HG03521 (cell line): ENCODE measurements at regions not wholly inside any gene's neighbourhood (a gene's known extent, or its start where the extent isn't known, plus 50 kb on each side); places are given as distances from the start of the nearest gene placed in this dataset.
"Not testable (repeated sequence)": the region's sequence is repeated elsewhere in the genome, so short reads cannot be mapped to it uniquely, and the experiment has no call there.

ENCODE experiments used
- ATAC-seq: cut with Tn5 transposase; IDR thresholded peaks from one replicate; pipeline ENCODE4 v1.9.1; 2021; ENCODE audit warnings: mild to moderate bottlenecking, moderate library complexity; ENCODE audit not compliant: unreplicated experiment

DNA sequence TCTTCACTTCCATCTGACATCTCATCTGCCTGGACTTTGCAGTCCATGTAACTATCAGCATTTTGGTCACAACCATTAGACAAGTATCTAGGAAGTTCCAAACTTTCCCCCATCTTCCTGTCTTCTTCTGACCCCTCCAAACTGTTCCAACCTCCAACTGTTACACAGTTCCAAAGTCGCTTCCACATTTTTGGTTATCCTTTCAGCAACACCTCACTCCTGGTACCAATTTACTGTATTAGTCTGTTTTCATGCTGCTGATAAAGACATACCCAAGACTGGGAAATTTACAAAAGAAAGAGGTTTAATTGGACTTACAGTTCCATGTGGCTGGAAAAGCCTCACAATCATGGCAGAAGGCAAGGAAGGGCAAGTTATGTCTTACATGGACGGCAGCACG, 143.4 kb upstream of the OR4E1 start:
- not testable (repeated sequence) for ATAC-seq

DNA sequence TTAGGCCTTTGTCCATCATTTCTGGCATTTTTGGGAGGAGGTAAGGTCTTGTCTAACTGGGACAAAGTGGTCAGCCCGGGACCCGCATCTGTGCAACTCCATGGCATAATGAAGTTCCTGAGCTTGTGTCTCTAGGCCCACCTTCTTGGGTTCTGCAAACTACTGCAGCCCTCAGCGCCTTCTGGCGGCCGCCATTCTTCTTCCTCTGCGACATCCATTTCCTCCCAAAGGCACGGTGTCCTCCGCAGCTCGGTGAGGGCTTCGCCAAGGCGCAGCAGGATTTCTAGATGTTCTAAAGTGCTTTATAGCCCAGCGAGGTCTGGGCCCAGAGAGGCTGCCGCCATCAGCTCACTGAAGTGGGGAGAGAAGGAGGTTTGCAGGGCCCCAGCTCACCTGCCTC, 134.4 kb upstream of the OR4E1 start:
- no peak for ATAC-seq

DNA sequence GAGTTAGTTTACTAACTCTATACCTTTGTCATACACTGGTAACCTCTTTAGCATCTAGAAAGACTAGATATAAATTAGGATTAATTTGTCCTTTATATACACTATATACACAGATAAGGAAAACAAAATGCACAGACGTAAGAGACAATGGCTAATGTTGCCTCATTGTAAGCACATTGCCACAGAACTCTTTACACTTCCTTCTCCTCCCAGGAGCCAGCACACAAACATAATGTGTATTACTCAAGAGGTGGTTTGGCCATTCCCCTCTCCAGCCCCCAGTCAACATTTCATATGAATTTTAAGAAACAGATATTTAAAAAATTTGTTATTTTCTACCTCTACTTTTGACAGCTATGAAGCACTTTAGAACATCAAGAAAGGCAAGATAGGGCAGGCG, 131.4 kb upstream of the OR4E1 start:
- no peak for ATAC-seq

DNA sequence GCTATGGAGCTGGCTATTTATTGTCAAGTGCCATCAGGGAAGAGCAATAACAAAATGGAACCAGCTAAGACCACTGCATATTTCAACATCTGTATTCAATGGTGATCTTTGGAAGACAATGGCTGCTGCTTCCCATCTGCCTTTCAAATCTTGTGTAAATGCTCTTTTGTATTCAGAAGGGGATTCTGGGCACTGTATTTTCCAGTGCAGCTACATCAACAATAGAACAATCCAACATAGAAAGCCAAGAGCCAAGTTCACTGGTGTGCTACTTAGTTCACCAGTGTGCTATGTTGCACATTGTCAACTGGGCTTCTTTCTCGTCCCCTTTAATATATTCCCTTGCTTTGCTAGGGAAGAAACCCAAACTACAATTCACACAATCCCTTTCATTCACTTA, 128.8 kb upstream of the OR4E1 start:
- no peak for ATAC-seq

DNA sequence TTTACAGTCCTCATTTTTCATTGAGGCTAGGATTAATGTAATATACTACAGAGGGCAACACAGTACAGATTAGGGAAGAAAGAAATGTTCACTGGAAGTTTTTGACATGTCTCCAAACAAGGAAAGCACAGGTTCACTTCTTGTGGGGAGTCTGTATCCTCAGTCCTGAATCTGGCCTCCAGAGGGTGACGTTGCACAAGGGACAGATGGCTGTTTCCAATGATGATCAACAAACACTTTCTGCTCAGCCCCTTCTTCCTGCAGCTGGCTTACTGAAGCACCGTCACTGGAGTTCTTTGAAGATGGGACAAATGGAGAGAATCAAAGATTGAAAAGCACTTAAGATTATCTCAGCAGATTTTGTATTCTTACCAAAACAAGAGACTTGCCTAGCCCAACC, 123.3 kb upstream of the OR4E1 start:
- no peak for ATAC-seq

DNA sequence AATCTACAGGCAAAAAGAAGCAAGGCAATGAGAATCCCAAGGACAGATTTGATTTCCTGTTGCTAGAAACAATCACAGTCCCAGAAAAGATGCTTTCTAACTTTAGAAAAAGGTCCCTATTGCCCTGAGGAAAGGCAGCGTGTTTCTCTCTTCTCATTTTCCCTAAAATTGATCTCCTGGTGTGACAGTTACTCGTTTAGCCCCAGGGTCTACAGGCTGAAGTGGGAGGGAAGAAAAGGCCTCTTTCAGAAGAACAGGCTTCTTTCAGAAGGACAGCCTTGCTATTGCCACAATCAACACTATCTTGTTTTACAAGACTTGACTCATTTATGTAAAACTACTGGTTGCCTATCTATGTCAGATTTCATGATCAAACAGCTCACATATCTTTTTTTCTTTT, 121.8 kb upstream of the OR4E1 start:
- ATAC-seq: no peak

DNA sequence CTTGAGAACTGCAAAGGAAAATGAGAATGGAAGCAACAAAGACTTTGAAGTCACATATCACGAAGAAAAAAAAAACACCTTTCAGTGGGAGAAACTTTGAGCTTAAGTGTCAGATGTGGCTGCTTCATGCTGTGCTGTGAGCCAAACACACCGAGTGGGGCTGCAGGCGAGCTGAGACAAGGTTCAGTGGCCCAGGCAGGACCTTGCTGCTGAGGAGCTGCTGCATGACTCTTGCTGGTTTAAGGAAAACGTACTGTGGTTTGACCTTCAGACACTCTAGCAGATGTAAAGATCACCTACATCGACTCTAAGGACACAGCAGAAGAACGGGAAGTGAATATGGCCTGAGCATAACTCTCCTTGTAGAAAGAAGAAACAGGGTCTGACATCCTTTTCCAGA, 118.1 kb upstream of the OR4E1 start:
- no peak for ATAC-seq

DNA sequence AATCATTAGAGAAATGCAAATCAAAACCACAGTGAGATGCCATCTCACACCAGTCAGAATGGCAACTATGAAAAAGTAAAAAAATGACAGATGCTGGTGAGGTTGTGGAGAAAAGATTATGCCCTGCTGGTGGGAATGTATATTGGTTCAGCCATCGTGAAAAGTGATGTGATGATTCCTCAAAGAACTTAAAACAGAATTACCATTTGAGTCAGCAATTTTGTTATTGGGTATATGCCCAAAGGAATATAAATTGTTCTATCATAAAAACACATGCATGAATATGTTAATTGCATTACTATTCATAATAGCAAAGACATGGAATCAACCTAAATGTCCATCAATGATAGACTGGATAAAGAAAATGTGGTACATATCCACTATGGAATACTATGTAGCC, 115.1 kb upstream of the OR4E1 start:
- ATAC-seq: not testable (repeated sequence)

DNA sequence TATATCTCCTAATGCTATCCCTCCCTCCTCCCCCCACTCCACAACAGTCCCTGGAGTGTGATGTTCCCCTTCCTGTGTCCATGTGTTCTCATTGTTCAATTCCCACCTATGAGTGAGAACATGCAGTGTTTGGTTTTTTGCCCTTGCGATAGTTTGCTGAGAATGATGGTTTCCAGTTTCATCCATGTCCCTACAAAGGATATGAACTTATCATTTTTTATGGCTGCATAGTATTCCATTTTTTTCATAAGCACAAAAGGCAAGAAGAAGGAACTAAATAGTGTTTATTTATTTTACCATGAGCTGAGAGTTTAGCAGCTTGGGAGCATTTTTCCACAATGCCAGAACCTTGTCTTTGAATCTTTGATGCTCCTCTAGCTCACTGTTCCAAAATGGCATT, 113.6 kb upstream of the OR4E1 start:
- not testable (repeated sequence) for ATAC-seq

DNA sequence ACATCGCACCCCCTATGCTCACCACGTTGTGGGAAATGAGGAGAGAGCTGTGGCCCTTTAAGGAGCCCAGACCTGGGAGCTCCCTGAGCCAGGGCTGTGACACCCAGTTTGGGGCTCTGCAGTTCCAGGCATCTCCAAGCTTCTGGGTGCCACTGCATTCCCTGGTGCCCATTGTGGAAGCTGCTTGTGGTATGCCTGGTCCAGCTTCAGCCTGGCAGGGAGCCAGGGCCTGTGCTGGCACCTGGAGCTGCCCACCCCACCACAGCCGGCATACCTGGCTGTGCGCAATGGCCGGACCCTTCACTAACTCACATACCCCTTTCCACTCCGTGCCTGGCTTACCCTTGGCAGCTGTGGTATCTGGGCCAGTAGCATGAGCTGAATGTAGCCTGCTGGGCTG, 107.9 kb upstream of the OR4E1 start:
- no peak for ATAC-seq

DNA sequence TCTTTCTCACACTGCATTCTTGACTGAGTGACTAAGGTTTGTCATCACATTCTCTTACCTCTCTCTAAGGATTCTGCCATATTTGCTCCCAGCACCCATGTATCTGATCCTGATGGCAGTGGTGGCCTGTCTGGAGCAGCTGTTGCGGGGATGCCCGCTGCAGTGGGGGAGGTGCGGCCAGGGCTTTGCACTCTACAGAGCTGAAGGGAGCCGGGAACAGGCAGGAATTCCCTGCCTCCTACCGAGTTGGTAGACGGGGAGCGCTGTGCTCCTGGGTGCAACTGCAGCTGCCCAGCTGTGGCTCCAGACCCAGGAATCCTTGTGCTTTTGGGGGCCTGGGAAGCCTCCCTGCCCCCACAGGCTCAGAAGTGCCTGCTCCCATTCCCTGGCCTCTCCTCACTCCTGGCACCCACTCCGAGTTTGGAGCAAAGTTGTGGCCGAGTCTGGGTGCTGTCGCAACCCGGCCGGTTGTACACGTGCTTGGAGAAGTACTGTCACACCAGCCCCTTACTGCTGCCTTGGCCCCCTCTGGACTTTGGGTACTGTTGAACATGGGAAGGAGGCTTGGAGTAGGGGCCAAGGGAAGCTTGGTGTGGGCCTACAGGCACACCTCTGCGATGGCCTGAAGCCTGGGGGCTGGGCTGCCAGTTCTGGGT, 106.9 kb upstream of the OR4E1 start:
- ATAC-seq: no peak

DNA sequence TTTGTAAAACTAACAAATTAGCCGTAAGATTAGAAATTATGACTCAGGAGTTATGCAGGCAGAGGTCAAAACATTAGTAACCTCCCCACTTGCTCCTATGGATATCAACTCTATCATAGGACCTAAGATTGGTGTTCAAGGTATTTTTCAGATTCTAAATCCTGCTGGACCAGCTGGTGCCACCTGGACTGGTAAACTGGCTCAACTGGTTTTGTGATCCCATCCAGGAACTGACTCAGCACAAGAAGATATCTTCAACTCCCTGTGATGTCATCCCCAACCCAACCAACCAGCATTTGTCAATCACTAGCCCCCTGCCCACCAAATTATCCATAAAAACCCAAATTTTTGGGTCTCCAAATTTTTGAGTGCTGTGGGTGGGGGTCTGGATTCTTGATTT, 98.1 kb upstream of the OR4E1 start:
- no peak for ATAC-seq

DNA sequence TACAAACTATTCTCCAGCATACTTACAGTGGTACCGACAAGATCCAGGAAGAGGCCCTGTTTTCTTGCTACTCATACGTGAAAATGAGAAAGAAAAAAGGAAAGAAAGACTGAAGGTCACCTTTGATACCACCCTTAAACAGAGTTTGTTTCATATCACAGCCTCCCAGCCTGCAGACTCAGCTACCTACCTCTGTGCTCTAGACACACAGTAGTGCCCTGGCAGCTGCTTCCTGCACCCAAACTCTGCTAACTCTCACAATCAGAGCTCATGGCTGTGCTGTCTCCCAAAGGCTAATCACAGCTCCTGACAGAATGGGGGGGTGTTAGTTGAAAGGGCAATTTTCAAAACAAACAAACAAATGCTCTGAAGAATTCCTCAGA, 95.2 kb upstream of the OR4E1 start:
- no peak for ATAC-seq

DNA sequence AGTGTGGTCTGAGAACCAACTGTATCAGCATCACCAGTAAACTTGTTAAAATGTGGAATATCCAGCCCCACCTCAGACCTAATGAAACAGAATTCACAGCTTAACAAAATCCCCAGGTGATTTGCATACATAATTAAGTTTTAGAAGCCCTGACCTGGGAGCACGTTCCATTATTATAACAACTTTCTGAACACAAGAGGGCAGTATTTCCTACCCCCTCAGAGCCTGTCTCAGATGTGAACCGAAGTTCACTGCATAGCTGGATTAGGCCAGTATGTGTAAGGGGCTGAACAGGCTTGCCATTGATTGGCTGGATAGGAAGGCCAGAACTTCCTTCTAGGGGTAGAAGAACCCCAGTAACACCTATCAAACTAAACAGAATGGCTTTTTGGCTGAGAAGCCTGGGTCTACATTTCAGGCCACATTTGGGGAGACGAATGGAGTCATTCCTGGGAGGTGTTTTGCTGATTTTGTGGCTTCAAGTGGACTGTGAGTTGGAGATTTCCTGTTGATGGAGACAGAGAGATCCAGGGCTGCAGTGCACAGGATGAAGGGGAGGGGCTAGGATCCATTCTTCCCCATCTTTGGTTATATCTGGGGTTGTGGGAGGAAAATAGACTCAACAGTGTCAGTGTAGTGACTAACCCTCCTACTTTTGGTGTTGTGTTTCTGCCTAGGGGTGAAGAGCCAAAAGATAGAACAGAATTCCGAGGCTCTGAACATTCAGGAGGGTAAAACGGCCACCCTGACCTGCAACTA, 94.7 kb upstream of the OR4E1 start:
- ATAC-seq: no peak

DNA sequence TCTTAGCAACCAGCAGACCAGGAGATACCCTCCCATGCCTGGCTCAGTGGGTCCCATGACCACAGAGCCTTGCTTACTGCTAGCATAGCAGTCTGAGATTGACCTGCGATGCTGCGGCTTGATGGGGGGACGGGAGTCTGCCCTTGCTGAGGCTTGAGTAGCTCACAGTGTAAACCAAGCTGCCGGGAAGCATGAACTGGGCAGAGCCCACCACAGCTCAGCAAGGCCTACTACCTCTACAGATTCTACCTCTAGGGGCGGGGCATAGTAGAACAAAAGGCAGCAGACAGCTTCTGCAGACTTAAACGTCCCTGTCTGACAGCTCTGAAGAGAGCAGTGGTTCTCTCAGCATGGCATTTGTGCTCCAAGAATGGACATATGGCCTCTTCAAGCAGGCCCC, 86.7 kb upstream of the OR4E1 start:
- ATAC-seq: not testable (repeated sequence)

DNA sequence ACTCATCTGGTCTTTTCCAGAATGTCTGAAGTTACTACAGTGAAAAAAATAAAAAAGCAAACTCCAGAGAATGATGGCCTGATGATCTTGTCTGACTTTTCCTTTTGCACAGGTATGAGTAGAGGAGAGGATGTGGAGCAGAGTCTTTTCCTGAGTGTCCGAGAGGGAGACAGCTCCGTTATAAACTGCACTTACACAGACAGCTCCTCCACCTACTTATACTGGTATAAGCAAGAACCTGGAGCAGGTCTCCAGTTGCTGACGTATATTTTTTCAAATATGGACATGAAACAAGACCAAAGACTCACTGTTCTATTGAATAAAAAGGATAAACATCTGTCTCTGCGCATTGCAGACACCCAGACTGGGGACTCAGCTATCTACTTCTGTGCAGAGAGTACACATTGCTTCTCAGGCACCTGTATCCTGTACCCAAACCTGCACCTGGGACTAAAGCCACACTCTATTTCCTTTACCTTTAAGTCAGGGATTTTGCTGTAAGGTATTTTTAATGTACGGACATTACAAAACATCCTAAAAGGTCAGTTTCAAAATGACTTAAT, 75.8 kb upstream of the OR4E1 start:
- ATAC-seq: no peak

DNA sequence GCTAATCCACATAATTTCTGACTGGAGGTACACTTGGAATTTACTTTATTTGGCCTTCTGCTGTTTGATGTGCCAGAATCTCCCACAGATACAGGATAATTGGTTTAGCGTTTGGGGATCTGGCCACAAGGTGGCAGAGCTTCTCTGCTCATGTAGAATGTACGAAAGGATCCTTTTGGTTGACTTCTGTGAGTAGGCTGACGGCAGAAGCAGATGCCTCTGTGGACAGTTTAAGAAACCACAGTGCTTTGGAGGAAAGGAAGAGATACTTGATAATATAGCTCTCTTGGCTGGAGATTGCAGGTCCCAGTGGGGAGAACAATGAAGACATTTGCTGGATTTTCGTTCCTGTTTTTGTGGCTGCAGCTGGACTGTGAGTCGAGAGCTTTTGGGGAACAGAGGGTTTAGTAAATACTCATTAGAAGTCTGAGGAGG, 75.3 kb upstream of the OR4E1 start:
- no peak for ATAC-seq

DNA sequence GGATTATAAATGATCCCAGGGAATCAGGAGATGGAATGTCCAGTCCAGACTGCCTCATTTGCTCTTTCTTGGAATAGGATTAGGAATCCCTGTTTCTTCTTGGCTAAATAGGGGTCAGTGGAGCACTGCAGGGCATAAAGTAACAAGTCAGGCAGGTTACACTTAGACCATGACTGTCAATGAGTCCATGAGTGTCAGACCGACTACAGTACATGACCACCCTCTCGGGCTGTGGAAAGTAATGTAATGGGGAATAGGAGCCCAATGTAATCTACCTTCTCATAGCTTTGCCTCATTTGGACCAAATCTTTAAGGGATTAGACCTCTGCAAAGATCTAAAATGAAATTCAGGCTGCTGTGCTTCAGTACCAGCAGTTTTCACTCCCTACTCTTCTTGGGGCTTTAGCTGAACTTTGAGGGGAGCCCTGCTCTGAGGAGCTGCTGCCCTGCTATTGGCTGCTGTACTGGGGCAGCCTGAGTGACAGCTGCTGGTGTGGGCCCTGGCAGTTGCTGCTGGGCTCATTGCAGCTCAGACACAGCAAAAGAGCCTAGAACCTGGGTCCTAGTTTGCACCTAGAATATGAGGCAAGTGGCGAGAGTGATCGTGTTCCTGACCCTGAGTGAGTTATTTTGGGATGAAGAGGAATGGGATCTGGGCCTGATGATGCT, 62.2 kb upstream of the OR4E1 start:
- no peak for ATAC-seq

DNA sequence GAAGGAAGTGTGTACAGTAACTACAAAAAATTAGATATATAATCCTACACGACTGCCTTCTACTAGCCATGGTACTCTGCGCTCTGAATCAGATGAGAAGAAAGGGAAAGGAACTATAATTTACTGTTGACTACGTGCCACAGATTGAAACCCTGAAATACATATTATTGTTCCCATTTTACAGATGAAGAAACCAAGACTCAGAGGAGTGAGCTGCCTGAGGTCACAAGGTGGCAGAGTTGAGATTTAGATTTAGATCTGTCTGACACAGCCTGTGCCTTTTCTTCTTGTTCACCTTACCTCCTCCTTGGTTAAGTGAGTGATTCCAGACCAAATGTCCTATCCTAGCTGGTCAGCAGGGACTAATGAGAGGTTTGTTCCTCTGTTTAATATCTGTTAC, 61.6 kb upstream of the OR4E1 start:
- ATAC-seq: no peak

DNA sequence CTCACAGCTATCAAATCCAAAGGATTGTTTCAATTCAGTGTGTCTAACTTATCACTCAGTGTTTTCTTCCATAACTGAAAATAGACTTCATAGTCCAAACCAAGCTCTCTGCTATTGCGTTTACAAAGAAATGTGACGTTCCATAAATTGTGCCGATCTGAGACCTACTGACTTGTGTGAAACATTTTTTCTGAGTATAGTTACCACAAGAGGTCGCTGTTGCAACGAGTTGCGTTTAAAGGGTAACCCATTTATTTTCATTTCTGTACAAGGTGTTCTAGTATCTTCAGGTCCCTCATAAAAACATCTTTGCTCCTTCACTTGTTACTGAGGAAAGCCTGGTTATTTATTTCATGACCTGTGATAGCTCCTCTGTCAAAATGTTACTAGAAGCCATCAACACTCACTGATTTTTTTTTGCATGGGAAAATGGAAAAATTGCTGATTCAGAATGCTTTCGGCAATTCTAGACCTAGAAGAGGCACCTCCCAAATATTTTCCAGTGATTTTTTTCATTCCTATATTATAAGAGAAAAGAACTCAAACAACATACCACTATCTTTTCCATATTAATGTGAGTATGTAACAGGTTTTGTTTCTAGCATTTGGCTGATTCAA, 60.9 kb upstream of the OR4E1 start:
- no peak for ATAC-seq

DNA sequence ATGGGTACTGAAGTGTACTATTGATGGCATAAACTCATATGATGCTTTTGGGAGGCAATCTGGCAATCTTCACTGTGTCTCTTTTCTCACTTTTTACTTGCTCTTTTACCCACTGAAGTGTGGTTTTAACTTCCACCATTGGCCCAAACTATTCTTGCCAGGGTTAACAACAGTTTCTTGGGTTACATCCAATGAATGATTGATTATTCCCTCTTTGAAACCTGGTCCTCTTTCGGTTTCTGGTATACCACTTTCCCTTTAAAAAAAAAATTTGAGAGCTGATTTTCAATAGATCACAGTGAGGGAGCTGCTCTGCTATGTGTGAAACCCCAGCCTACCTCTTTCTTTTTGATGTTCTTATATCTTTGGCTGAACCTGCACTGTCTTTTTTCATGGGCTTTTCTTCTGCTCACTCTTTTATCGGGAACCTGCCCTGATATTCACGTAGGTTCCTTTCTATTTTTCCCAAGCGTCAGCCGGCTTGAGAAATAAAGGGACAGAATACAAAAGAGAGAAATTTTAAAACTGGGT, 56.1 kb upstream of the OR4E1 start:
- ATAC-seq: no peak
